GM19043 (cell line): ENCODE measurements at regions not wholly inside any gene's neighbourhood (a gene's known extent, or its start where the extent isn't known, plus 50 kb on each side); places are given as distances from the start of the nearest gene placed in this dataset.
"Not testable (repeated sequence)": the region's sequence is repeated elsewhere in the genome, so short reads cannot be mapped to it uniquely, and the experiment has no call there.

Experiments
- ATAC-seq: cut with Tn5 transposase; IDR thresholded peaks from one replicate; pipeline ENCODE4 v1.9.1; 2021; ENCODE audit warnings: low read depth; ENCODE audit not compliant: unreplicated experiment

- no peak for ATAC-seq
Observed at GRCh38 chr18:66937546-66937945, 333.7 kb upstream of the CDH19 start.

DNA sequence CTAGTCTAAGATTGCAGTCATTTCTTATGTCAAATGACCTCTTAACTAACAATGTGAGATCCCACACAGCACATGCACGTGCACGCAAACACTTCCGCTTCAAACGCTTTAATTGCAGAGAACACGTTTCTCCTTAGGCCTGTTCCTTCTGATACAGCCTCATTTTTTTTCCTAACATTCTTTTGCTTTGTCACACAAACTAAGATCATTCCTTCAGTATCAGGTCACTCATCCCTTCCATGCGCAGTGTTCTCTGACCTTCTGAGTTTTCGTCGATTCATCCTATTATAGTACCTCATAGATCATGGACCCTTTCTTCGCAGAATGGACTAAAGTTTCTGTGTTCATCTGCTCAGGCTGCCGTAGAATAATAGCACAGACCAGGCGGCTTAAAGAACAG lies 327.1 kb upstream of the CDH19 start:
- ATAC-seq = no peak

DNA sequence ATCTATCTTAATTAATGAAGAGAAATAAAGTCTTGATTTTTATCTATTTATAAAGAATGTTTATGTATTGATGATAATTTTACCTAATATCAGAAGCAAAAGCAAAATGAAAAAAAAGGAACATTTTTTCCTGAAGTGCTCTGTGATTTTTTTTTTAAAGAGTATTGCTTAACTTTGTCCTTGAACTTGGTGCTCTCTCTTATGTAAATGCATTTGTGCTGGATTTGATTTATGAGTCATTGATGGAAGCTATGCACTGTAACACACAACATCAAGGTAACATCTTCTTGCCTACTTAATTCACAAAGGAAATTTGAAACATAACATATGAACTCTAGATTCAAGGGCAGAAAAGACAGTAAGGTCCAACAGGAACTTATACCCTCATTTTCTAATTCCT lies 312.9 kb upstream of the CDH19 start:
- no peak for ATAC-seq

DNA sequence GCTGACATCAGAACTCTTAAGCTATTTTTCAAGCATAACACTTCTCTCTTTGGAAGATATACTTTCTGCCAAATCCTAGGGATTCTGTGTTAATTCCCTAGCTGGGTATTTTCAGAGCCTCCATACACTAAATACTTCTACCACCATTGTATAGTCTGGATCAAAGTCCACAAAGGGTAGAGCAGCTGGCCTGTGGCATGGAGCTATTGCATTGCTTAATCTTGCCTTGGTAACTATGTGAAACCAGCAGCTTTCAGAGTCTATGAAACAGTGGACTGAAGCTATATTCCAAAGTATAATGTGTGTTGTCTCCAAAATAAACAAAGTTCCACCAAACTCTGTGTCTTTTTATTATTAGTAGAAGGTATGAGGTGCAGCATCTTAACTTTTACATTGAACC lies 296.9 kb upstream of the CDH19 start:
- ATAC-seq = no peak

- ATAC-seq = no peak
Observed at GRCh38 chr18:66895631-66896030, 291.7 kb upstream of the CDH19 start.

DNA sequence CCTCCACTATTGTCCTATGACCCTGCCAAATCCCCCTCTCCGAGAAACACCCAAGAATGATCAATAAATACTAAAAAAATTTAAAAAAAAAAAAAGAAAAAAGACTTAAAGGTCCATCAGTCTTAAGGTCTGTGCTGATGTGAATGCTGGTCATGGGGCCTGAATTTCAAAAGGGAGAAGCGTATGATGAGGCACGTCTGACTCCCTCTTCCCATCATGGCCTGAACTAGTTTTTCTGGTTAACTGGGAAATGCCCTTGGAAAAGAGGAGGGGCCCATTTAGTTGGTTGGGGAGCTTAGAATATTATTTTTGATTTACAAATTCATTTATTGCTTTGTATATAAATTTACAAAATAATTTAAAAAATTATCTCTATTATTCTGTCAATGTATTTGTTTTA lies 291.0 kb upstream of the CDH19 start:
- no peak for ATAC-seq

DNA sequence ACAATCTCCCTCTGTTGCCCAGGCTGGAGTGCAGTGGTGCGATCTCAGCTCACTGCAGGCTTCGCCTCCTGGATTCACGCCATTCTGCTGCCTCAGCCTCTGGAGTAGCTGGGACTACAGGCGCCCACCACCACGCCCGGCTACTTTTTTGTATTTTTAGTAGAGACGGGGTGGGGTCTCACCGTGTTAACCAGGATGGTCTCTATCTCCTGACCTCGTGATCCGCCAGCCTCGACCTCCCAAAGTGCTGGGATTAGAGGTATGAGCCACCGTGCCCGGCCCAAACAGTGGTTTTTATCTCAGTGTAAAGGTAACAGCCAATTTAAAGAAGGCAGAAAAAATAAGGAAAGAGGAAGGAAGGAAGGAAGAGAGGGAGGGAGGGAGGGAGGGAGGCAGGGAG lies 288.5 kb upstream of the CDH19 start:
- not testable (repeated sequence) for ATAC-seq

- ATAC-seq = no peak
Observed at GRCh38 chr18:66874812-66875474, 271.1 kb upstream of the CDH19 start.

DNA sequence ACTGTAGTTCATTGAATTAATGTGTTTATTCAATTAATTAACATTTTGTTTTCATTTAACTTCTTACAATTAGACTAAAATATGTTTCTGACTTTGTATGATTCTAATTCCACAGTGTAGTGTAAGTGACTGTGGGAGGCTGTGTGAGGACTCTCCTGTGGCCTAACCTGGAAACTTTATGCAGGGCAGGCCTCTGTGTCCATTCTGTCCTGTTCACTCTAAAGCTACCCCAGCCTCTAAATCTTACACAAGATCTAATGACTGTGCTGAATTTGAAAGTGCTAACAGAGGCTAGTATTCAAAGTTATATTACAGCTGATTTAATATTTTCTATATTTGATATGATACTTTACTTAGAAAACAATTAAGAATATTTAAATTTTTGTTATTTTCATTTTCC lies 270.5 kb upstream of the CDH19 start:
- no peak for ATAC-seq

DNA sequence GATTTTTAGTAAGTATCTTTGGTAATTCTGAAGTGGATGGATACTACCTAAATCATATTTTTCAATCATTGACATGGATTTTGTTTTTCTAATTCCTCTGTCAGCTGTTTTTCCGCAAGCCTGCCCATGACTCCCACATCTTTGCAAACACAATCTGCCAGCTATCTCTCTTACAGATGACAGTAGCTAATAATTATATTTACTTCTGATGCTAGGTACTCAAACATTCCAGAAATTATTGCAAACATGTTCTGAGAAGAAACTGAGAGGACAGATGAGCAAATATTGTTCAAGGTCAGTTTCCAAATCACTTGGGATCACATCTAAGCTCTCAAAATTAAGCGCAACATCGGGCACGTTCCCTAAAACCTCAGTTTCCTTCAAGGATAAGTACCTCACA lies 270.0 kb upstream of the CDH19 start:
- ATAC-seq = no peak

DNA sequence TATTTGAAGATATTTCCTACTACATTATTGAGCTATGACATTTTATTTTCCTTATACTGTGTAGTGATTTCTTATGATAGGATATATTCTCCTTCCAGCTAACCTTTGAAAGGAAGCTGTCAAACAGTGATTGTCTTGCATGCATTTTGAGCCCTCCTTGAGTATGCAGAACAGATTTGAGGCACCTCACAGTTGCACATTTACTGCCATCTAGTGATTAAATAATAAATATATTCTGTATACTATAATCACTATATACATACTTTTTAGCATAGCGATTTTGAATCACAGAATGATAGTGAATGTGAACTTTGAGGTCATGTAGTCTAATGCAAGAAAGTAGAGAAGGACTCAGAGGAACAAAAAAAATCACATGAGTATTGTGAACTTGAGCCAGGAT lies 268.4 kb upstream of the CDH19 start:
- no peak for ATAC-seq

DNA sequence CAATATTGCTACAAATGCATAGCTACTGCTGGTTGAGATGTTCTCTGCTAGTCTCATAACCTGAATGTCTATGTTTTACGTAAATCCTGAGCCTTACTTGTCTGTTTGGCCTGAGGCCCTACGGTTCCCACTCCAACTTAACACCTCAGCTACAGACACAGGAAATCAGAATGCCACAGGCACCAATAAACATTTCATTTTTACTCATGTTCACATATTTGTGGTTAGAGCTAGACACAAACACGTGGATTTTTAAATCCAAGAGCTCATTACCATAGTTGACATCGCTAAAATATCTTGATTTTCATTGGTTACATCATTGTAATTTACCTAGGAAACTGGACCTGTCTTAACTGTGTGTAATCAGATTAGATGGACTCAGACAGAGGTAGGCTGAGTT lies 263.8 kb upstream of the CDH19 start:
- ATAC-seq = no peak

DNA sequence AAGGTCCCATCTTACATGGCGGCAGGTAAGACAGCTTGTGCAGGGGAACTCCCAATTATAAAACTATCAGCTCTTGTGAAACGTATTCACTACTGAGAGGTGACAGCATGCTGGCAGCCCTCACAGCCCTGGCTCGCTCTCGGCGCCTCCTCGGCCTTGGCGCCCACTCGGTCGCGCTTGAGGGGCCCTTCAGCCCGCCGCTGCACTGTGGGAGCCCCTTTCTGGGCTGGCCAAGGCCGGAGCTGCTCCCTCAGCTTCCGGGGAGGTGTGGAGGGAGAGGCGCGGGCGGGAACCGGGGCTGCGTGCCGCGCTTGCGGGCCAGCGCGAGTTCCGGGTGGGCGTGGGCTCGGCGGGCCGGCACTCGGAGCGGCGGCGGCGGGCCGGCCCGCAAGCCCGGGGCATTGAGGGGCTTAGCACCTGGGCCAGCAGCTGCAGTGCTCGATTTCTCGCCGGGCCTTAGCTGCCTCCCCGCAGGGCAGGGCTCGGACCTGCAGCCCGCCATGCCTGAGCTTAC lies 262.6 kb upstream of the CDH19 start:
- not testable (repeated sequence) for ATAC-seq

- no peak for ATAC-seq
Observed at GRCh38 chr18:66838340-66838987, 234.6 kb upstream of the CDH19 start.

DNA sequence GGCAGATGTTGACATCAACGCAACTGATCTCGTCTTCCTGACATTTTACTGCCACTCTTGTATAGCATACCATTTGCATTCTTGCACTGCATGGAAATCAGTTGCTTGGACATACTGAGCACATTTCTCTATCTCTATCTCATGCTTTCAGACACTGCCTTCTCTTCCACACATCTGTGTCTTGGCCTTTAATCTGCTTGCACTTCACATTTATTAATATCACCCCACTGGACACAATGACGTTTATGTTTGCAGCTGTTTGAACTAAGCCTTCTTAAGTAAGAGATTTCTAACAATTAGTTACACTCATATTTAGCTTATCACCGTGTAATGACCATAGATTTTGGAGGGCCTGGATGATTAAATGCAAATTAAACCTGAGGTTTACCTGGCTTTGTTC lies 229.8 kb upstream of the CDH19 start:
- ATAC-seq = no peak

- no peak for ATAC-seq
Observed at GRCh38 chr18:66826211-66826610, 222.3 kb upstream of the CDH19 start.

DNA sequence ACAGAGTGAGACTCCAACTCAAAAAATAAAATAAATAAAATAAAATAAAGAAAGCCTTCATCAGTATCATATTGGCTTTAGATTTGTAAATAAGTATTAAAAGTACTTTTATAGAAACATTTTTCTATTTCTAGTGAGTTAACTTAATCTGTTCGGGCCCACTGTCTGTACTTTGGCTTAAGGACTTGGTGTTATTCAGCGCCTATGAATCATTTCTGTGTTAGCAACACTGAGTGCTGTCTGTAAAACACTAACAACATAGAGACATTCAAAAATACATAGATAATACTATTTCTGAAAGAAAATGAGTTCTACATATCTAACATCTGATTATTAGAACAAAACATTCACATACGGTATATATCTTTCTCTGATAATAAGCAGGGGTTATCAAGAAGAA lies 221.5 kb upstream of the CDH19 start:
- ATAC-seq = no peak

DNA sequence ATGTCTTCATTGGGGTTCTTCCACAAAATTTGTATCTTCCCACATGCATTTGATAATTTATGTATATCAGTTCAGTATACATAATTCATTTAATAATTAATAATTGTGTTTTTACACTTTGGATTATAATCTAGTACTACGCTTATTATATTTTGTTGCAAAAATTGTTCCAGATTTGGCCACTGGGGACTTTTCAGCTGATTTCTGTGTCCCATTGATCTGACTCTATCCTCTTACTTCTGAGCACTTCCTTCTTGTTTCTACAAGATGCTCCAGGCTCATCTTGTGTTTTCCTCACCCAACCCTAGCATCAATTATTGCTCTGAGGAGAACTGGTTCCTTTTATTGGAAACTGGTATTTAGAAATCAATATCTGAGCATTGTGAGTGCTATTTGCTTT lies 215.3 kb upstream of the CDH19 start:
- no peak for ATAC-seq

GRCh38 chr18:66813138-66813537 lies 209.2 kb upstream of the CDH19 start:
- no peak for ATAC-seq

DNA sequence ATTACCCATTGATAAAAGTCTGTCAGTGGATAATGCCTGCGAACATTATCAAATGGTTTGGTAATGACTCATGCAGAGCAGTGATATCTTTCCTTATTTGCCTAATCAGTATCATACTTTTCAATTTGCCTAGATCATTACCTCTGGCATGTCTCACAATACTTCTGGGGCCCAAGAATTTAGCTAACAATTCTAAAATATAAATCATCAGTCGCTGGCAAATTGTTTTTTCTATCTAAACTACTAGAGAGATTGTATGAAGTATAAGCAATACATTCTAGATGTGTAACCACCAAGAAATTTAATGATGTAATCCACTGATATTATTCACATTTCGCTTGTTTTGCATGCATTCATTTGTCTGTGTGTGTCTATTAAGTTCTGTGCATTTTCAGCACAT lies 191.2 kb upstream of the CDH19 start:
- ATAC-seq = no peak

GRCh38 chr18:66792466-66792865 lies 188.6 kb upstream of the CDH19 start:
- ATAC-seq = no peak

DNA sequence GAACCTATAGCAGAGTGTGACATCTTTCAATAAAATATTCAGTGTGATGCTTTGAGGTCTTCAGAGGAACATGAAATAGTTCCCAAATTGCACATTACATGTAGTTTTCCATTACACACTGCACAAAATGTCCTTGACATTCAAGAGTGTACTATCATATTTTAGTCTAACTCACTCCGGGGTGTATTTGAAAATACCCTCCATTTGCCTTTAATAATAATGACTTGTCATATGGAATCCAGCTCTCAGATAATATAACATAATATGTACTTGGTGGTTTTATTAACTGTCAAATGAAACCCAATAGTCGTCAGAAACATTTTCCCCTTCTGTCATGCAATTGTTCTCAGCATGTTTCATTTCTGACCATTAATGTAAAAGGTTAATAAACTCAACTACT lies 176.7 kb upstream of the CDH19 start:
- no peak for ATAC-seq
